ENCODE measurements at regions not wholly inside any gene's neighbourhood (a gene's known extent, or its start where the extent isn't known, plus 50 kb on each side); places are given as distances from the start of the nearest gene placed in this dataset.

DNA sequence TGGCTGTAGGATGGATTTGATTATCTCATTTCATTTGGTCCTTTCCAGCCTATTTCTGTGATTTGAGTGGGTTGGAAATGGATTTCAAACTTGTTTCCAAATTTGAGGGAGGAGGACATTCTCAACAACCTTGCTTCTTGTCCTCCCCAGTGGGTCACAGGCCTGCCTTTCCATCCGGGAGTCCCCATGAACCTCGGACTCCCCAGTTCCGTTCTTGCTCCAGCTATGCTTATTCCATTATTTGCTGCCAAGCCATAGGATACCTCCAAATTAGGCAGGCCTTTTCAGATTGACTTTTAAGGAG, 97.8 kb downstream of the DUSP10 start:
- H3K4me3 ChIP-seq (replicated peaks; ENCODE audit: low read depth, low read length) = no peak overlapping the region
- TF ChIP-seq, protein P1, sequence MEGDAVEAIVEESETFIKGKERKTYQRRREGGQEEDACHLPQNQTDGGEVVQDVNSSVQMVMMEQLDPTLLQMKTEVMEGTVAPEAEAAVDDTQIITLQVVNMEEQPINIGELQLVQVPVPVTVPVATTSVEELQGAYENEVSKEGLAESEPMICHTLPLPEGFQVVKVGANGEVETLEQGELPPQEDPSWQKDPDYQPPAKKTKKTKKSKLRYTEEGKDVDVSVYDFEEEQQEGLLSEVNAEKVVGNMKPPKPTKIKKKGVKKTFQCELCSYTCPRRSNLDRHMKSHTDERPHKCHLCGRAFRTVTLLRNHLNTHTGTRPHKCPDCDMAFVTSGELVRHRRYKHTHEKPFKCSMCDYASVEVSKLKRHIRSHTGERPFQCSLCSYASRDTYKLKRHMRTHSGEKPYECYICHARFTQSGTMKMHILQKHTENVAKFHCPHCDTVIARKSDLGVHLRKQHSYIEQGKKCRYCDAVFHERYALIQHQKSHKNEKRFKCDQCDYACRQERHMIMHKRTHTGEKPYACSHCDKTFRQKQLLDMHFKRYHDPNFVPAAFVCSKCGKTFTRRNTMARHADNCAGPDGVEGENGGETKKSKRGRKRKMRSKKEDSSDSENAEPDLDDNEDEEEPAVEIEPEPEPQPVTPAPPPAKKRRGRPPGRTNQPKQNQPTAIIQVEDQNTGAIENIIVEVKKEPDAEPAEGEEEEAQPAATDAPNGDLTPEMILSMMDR (IDR thresholded peaks at IDR 0.05; ENCODE audit: low read length, missing control alignments) = no peak
- no peak for DNase-seq (ENCODE audit: low read depth)

DNA sequence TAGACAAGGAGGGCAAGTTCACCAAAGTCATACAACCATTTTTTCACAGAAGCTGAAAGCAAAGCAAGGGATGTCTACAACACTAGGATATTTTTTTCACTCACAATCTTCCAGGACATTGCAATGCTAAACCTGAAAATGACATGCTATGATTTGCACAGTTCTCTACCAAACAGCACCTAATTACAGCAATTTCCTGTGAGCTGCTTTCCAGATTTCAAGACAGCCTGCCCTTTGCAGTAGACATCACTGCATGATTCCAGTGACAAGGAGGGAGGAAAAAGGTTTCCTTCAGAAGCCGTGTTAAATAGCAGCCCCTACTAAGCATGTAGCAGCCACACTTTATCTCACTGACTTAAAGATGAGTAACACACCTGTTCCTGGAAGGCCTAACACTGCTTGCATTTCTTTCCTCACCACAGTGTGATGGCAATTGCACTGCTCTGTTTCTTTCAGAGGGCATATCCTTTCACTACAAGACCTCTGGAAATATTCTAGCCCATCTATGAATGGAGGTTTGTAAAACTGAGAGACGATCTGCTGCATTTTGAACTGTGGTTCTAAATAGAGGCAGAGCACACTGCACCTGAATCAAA, 97.1 kb downstream of the DUSP10 start:
- H3K4me3 ChIP-seq (replicated peaks; ENCODE audit: low read depth, low read length) = no peak overlapping the region
- TF ChIP-seq, protein P1 (IDR thresholded peaks at IDR 0.05; ENCODE audit: low read length, missing control alignments) = no peak
- no peak for DNase-seq (ENCODE audit: low read depth)

DNA sequence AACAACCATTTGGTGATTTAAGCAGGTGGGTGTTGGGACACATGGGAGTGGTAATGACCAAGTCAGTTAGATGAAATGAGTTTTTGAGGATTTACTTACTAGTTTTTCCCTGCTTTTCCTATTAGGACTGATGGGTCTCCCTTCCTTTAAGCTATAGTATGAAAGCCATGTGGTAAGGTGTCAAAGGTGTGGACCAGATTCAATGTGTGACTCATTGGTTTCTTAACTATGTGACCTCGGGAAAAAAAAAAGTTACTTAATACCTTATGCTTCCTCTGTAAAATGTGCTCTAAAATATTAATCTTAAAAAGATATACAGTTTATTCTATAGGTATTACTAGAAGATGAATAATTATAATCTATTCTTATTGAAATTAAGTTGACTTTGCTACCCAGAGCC, 93.7 kb downstream of the DUSP10 start:
- TF ChIP-seq, protein P1 (IDR thresholded peaks at IDR 0.05; ENCODE audit: low read length, missing control alignments) = no peak
- DNase-seq (ENCODE audit: low read depth) = no peak
- no peak overlapping the region for H3K4me3 ChIP-seq (replicated peaks; ENCODE audit: low read depth, low read length)

Data from fibroblast of pulmonary artery (primary cell).